Transverse colon (tissue), 4 donors: ENCODE measurements at regions not wholly inside any gene's neighbourhood (a gene's known extent, or its start where the extent isn't known, plus 50 kb on each side); places are given as distances from the start of the nearest gene placed in this dataset.

Experiments
- DNase-seq: peaks from one replicate; pipeline ENCODE4 v3.0.0-alpha.2; 2019
- H3K27ac ChIP-seq, 4 donors: fragments of 200-600 bp; sonication (generic); 2 replicates each; pipeline ENCODE4 v1.5.1; 2016 to 2018; ENCODE audit warnings: inconsistent platforms in 4 of 4
- H3K27me3 ChIP-seq: fragments of 200-600 bp; sonication (generic); 2 replicates; pipeline ENCODE4 v1.5.1; 2017; ENCODE audit warnings: inconsistent platforms
- H3K36me3 ChIP-seq, 4 donors: fragments of 200-600 bp; sonication (generic); 2 replicates each; pipeline ENCODE4 v1.5.1; 2017 to 2019; ENCODE audit warnings: inconsistent platforms in 4 of 4
- H3K4me1 ChIP-seq, 4 donors: fragments of 200-600 bp; sonication (generic); 2 replicates each; pipeline ENCODE4 v1.5.1; 2017 to 2020; ENCODE audit warnings: inconsistent platforms in 4 of 4
- H3K4me3 ChIP-seq, 4 donors: fragments of 200-600 bp; sonication (generic); 1 replicate in 1 of 4; 2 replicates in 3 of 4; pipeline versions ENCODE4 v1.5.1 to v1.6.1; 2017 to 2019; ENCODE audit warnings: inconsistent platforms in 4 of 4
- H3K9me3 ChIP-seq, 2 donors: fragments of 200-600 bp; sonication (generic); 2 replicates each; pipeline ENCODE4 v1.5.1; 2017 to 2019; ENCODE audit warnings: inconsistent platforms in 2 of 2
- CTCF ChIP-seq, 5 experiments: fragments of 200-600 bp in 3 of 5; fragments of 450-650 bp in 2 of 5; sonication (generic) in 3 of 5; IDR thresholded peaks; 1 replicate in 2 of 5; 2 replicates in 3 of 5; pipeline ENCODE4 v1.5.1; 2016 to 2017; ENCODE audit warnings: antibody characterized with exemption in 5 of 5, inconsistent platforms in 3 of 5, mild to moderate bottlenecking in 2 of 5, moderate library complexity in 1 of 5
- EP300 ChIP-seq: sonication (generic); formaldehyde crosslinking; IDR thresholded peaks from one replicate; pipeline ENCODE4 v1.6.1; 2017; ENCODE audit warnings: antibody characterized with exemption, low read depth
- POLR2A ChIP-seq: fragments of 450-650 bp; IDR thresholded peaks from one replicate; pipeline ENCODE4 v1.6.1; 2016; ENCODE audit warnings: antibody characterized with exemption, mild to moderate bottlenecking, moderate library complexity
- POLR2AphosphoS5 ChIP-seq, 3 donors: sonication (generic); formaldehyde crosslinking; IDR thresholded peaks; one replicate each; pipeline ENCODE4 v1.6.1; 2016; ENCODE audit warnings: antibody characterized with exemption in 3 of 3
- WGBS, 2 donors: methylation state at CpG; one replicate each; pipeline ENCODE4 v1.1.5; 2018; ENCODE audit warnings: low coverage in 1 of 2; 5-methylcytosine and 5-hydroxymethylcytosine counted together
- in situ Hi-C, 4 donors: fragments of 200-750 bp; cut with MboI; loops; one replicate each; pipeline versions ENCODE4 v1.15.0 to v1.15.1; 2017; ENCODE audit warnings: low sequenced_read_pairs in 3 of 4, low pct_ligation_motif_present in 1 of 4, low pct_unique_long_range_greater_than_20kb in 1 of 4
- intact Hi-C: fragments of 100-400 bp; cut with DNase I; formaldehyde crosslinking; loops from one replicate; pipeline ENCODE4 v1.15.1; 2023; ENCODE audit warnings: low total_unique reads

GRCh38 chr9:16143947-16144890 lies 591.4 kb downstream of the CCDC171 start:
- in situ Hi-C loops, result loop anchor here in 1 of 4 donors (25.0 kb wide), 1 partner anchor 282 kb away; no protein-coding TSS in a partner anchor
- 85 to 88% methylated on average over 8 to 13 of the region's 13 CpGs for WGBS, 2 donors
- Histone ChIP-seq H3K36me3 (no peaks in the 10 kb centered on the region), H3K4me1 (no peaks in the 10 kb centered on the region), H3K9me3 (no peaks in the 10 kb centered on the region), H3K27ac (no peak overlapping the region), H3K4me3 (no peak overlapping the region), H3K27me3 (no peaks in the 10 kb centered on the region)
- TF ChIP-seq POLR2AphosphoS5 (IDR thresholded peaks at IDR 0.05) (no peak), CTCF (IDR thresholded peaks at IDR 0.05) (no peak), POLR2A (no peak), EP300 (no peak)
- intact Hi-C loops, result no loop called here
- DNase-seq, result no peak

GRCh38 chr9:16145196-16145950 lies 592.5 kb downstream of the CCDC171 start:
- no peak overlapping the region for H3K27ac ChIP-seq
- TF ChIP-seq CTCF (IDR thresholded peaks at IDR 0.05), result no peak
- no peak for TF ChIP-seq EP300
- H3K9me3 ChIP-seq, result no peaks in the 10 kb centered on the region
- no peak for DNase-seq
- no peaks in the 10 kb centered on the region for H3K27me3 ChIP-seq
- in situ Hi-C loops, result loop anchor here in 1 of 4 donors (25.0 kb wide), 1 partner anchor 283 kb away; no protein-coding TSS in a partner anchor
- H3K36me3 ChIP-seq, result no peaks in the 10 kb centered on the region
- H3K4me1 ChIP-seq, result no peaks in the 10 kb centered on the region
- H3K4me3 ChIP-seq, result no peak overlapping the region
- 74 to 82% methylated on average over 3 to 8 of the region's 8 CpGs for WGBS, 2 donors
- intact Hi-C loops, result no loop called here

- 85% methylated on average over 7 of the region's 7 CpGs; no CpG with 5 or more reads in 1 of the 2 donors for WGBS, 2 donors
- H3K27me3 ChIP-seq, result no peaks in the 10 kb centered on the region
- no peak overlapping the region for H3K4me3 ChIP-seq
- H3K9me3 ChIP-seq, result no peaks in the 10 kb centered on the region
- intact Hi-C loops (no loop called here), in situ Hi-C loops (loop anchor here in 1 of 4 donors (25.0 kb wide), 1 partner anchor 285 kb away; no protein-coding TSS in a partner anchor)
- no peak for DNase-seq
- no peak for TF ChIP-seq EP300
- no peak for TF ChIP-seq POLR2A
- no peak for TF ChIP-seq POLR2AphosphoS5 (IDR thresholded peaks at IDR 0.05)
- TF ChIP-seq CTCF (IDR thresholded peaks at IDR 0.05), result no peak
- no peak overlapping the region for H3K27ac ChIP-seq
- no peaks in the 10 kb centered on the region for H3K4me1 ChIP-seq
- H3K36me3 ChIP-seq, result no peaks in the 10 kb centered on the region
Measured at GRCh38 chr9:16147726-16148125, 594.9 kb downstream of the CCDC171 start.

GRCh38 chr9:16150501-16150900 lies 597.7 kb downstream of the CCDC171 start:
- peak; percentile 17 for DNase-seq
- TF ChIP-seq CTCF (IDR thresholded peaks at IDR 0.05) (no peak), EP300 (peak; percentile 49), POLR2AphosphoS5 (IDR thresholded peaks at IDR 0.05) (peak; percentile 84 to 93 (median 84)), POLR2A (no peak)
- Histone ChIP-seq H3K9me3 (no peaks in the 10 kb centered on the region), H3K4me1 (peaks cover 0 to 4% (median 0%) of the 10 kb centered on the region in 4 donors), H3K27ac (peak overlapping the region in 3 of 4 donors; percentile 24 to 68 (median 44)), H3K27me3 (no peaks in the 10 kb centered on the region), H3K4me3 (no peak overlapping the region), H3K36me3 (no peaks in the 10 kb centered on the region)
- intact Hi-C loops (no loop called here), in situ Hi-C loops (no loop called here)
- WGBS, 2 donors, result 64 to 76% methylated on average over 2 to 4 of the region's 4 CpGs
